Neuronal stem cell (in vitro differentiated cells): ENCODE measurements at regions not wholly inside any gene's neighbourhood (a gene's known extent, or its start where the extent isn't known, plus 50 kb on each side); places are given as distances from the start of the nearest gene placed in this dataset.

Experiments used
- DNase-seq: peaks from one replicate; pipeline ENCODE4 v3.0.0-alpha.2; 2013; ENCODE audit warnings: low spot score
- H2AFZ ChIP-seq: one replicate; pipeline ENCODE4 v1.6.1; 2013; ENCODE audit warnings: mild to moderate bottlenecking, low read length, inconsistent platforms
- H2AK5ac ChIP-seq: 2 replicates; pipeline ENCODE4 v1.6.1; 2013; ENCODE audit warnings: low read depth, mild to moderate bottlenecking, inconsistent platforms, low read length, moderate library complexity, mixed read lengths
- H2BK120ac ChIP-seq: 2 replicates; pipeline ENCODE4 v1.6.1; 2013; ENCODE audit warnings: low read depth, mild to moderate bottlenecking, inconsistent platforms, low read length, moderate library complexity, mixed read lengths
- H2BK12ac ChIP-seq: one replicate; pipeline ENCODE4 v1.6.1; 2013; ENCODE audit warnings: low read length, inconsistent platforms
- H2BK15ac ChIP-seq: 2 replicates; pipeline ENCODE4 v1.6.1; 2013; ENCODE audit warnings: mild to moderate bottlenecking, low read length, inconsistent platforms, mixed read lengths
- H2BK5ac ChIP-seq: one replicate; pipeline ENCODE4 v1.6.1; 2013; ENCODE audit warnings: inconsistent platforms, mild to moderate bottlenecking, low read length, moderate library complexity
- H3K14ac ChIP-seq: one replicate; pipeline ENCODE4 v1.6.1; 2013; ENCODE audit warnings: low read length, inconsistent platforms
- H3K18ac ChIP-seq: 2 replicates; pipeline ENCODE4 v1.6.1; 2013; ENCODE audit warnings: low read length, inconsistent platforms
- H3K23ac ChIP-seq: 2 replicates; pipeline ENCODE4 v1.6.1; 2013; ENCODE audit warnings: low read depth, mild to moderate bottlenecking, mixed read lengths, low read length, inconsistent platforms; ENCODE audit not compliant: poor library complexity
- H3K27ac ChIP-seq: replicated peaks from 3 replicates; pipeline ENCODE4 v1.5.1; 2013; ENCODE audit warnings: low read length, inconsistent platforms
- H3K27me3 ChIP-seq, 3 experiments: 2 replicates each; pipeline ENCODE4 v1.6.1; 2013; ENCODE audit warnings: low read length in 3 of 3, mild to moderate bottlenecking in 2 of 3, inconsistent platforms in 1 of 3, low read depth in 1 of 3, mixed read lengths in 1 of 3, moderate library complexity in 1 of 3; ENCODE audit not compliant: control insufficient read depth in 3 of 3, insufficient read depth in 3 of 3
- H3K36me3 ChIP-seq, 2 donors: replicated peaks in 1 of 2; 2 replicates each; pipeline ENCODE4 v1.6.1; 2013; ENCODE audit warnings: low read length in 2 of 2; ENCODE audit not compliant: control insufficient read depth in 2 of 2, insufficient read depth in 2 of 2
- H3K4ac ChIP-seq: 2 replicates; pipeline ENCODE4 v1.6.1; 2013; ENCODE audit warnings: inconsistent platforms, mild to moderate bottlenecking, low read length, moderate library complexity
- H3K4me1 ChIP-seq, 2 donors: 1 replicate in 1 of 2; 2 replicates in 1 of 2; pipeline ENCODE4 v1.6.1; 2013; ENCODE audit warnings: low read length in 2 of 2, low read depth in 1 of 2; ENCODE audit not compliant: control insufficient read depth in 2 of 2, insufficient read depth in 1 of 2
- H3K4me2 ChIP-seq: one replicate; pipeline ENCODE4 v1.6.1; 2013; ENCODE audit warnings: mild to moderate bottlenecking, low read length, inconsistent platforms; ENCODE audit not compliant: insufficient read depth, poor library complexity, severe bottlenecking
- H3K4me3 ChIP-seq, 2 donors: 2 replicates each; pipeline ENCODE4 v1.5.1; 2013; ENCODE audit warnings: low read length in 2 of 2, mild to moderate bottlenecking in 2 of 2, inconsistent platforms in 1 of 2, moderate library complexity in 1 of 2
- H3K79me1 ChIP-seq: one replicate; pipeline ENCODE4 v1.6.1; 2013; ENCODE audit warnings: low read depth, mild to moderate bottlenecking, inconsistent platforms, low read length, moderate library complexity
- H3K9ac ChIP-seq: one replicate; pipeline ENCODE4 v1.6.1; 2013; ENCODE audit warnings: mild to moderate bottlenecking, low read depth, low read length, inconsistent platforms; ENCODE audit not compliant: poor library complexity
- H3K9me3 ChIP-seq, 2 donors: replicated peaks in 1 of 2; 2 replicates each; pipeline versions ENCODE3 to v1.6.1; 2013; ENCODE audit warnings: low read length in 2 of 2, mild to moderate bottlenecking in 2 of 2, inconsistent platforms in 1 of 2, low read depth in 1 of 2, mixed read lengths in 1 of 2, moderate library complexity in 1 of 2; ENCODE audit not compliant: control insufficient read depth in 2 of 2, insufficient read depth in 1 of 2
- H4K8ac ChIP-seq: one replicate; pipeline ENCODE4 v1.6.1; 2013; ENCODE audit warnings: low read depth, mild to moderate bottlenecking, inconsistent platforms, low read length, moderate library complexity
- H4K91ac ChIP-seq: one replicate; pipeline ENCODE4 v1.6.1; 2013; ENCODE audit warnings: low read length, low read depth, mild to moderate bottlenecking, inconsistent platforms; ENCODE audit not compliant: poor library complexity
- WGBS, 2 donors: extraction: QIAGEN DNeasy Blood & Tissue Kit; methylation state at CpG; one replicate each; pipeline ENCODE4 v1.1.7; 2013; ENCODE audit warnings: missing lambda C conversion rate in 2 of 2, mixed read lengths in 1 of 2; ENCODE audit not compliant: insufficient read length in 2 of 2, insufficient replicate concordance in 1 of 2; ENCODE audit errors: extremely low coverage in 2 of 2; 5-methylcytosine and 5-hydroxymethylcytosine counted together

- H2BK12ac ChIP-seq = no peak overlapping the region
- H2BK120ac ChIP-seq = no peak overlapping the region
- H3K4me3 ChIP-seq = no peak overlapping the region
- no peak for DNase-seq
- no CpG with 5 or more reads among the region's 3 CpGs for WGBS, 2 donors
- no peak overlapping the region for H2BK5ac ChIP-seq
- no peaks in the 10 kb centered on the region for H3K79me1 ChIP-seq
- no peak overlapping the region for H3K4me2 ChIP-seq
- H3K14ac ChIP-seq = no peak overlapping the region
- no peak overlapping the region for H2AFZ ChIP-seq
- no peak overlapping the region for H3K9ac ChIP-seq
- H3K9me3 ChIP-seq = no peaks in the 10 kb centered on the region
- H3K27me3 ChIP-seq = peaks cover 0 to 4% (median 0%) of the 10 kb centered on the region in 3 experiments
- no peak overlapping the region for H3K4ac ChIP-seq
- H3K36me3 ChIP-seq = no peaks in the 10 kb centered on the region
- H3K27ac ChIP-seq = no peak overlapping the region
- H2AK5ac ChIP-seq = no peak overlapping the region
- no peak overlapping the region for H2BK15ac ChIP-seq
- no peak overlapping the region for H4K8ac ChIP-seq
- no peaks in the 10 kb centered on the region for H3K4me1 ChIP-seq
- no peak overlapping the region for H3K23ac ChIP-seq
- no peak overlapping the region for H4K91ac ChIP-seq
- H3K18ac ChIP-seq = no peak overlapping the region
Measured at GRCh38 chr6:44569131-44569530, 181.6 kb downstream of the CDC5L start.

GRCh38 chr6:44569931-44570385, 182.5 kb downstream of the CDC5L start:
- Histone ChIP-seq H3K9ac (no peak overlapping the region), H2BK12ac (no peak overlapping the region), H4K91ac (no peak overlapping the region), H2AFZ (peak overlapping the region; percentile 53), H3K18ac (no peak overlapping the region), H3K14ac (no peak overlapping the region), H3K4ac (no peak overlapping the region), H3K4me2 (no peak overlapping the region), H3K4me3 (no peak overlapping the region), H2BK15ac (no peak overlapping the region), H3K79me1 (no peaks in the 10 kb centered on the region), H3K27me3 (peaks cover 0 to 4% (median 0%) of the 10 kb centered on the region in 3 experiments), H3K4me1 (no peaks in the 10 kb centered on the region), H3K9me3 (no peaks in the 10 kb centered on the region), H2AK5ac (no peak overlapping the region), H2BK5ac (no peak overlapping the region), H4K8ac (no peak overlapping the region), H3K23ac (no peak overlapping the region), H3K27ac (no peak overlapping the region), H3K36me3 (no peaks in the 10 kb centered on the region), H2BK120ac (no peak overlapping the region)
- no peak for DNase-seq
- no CpG with 5 or more reads among the region's 7 CpGs for WGBS, 2 donors

DNA sequence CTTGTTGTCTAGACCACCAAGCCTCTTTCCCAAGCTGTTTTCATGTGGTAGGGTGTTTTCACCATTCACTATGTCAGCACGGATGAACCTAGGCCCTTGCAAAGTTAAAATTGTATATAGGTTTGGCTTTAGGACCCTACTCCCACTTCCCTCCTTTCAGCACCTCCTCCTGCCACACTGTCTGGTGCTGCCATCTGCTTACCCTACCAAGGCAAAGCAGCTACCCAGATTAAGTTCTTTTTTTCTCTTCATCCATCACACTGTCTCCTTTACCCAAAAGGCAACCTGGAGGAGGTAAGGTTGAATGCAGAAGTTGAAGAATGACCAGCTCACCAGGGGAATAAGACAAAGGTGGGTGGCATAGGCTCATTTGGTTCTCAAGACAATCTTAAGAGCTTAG, 184.0 kb downstream of the CDC5L start:
- DNase-seq = no peak
- Histone ChIP-seq H3K27me3 (peaks cover 0 to 4% (median 0%) of the 10 kb centered on the region in 3 experiments), H3K9ac (no peak overlapping the region), H2AFZ (no peak overlapping the region), H3K14ac (no peak overlapping the region), H3K79me1 (no peaks in the 10 kb centered on the region), H3K4me2 (no peak overlapping the region), H3K23ac (no peak overlapping the region), H3K36me3 (no peaks in the 10 kb centered on the region), H3K4me3 (no peak overlapping the region), H4K8ac (no peak overlapping the region), H2AK5ac (no peak overlapping the region), H3K27ac (no peak overlapping the region), H3K9me3 (no peaks in the 10 kb centered on the region), H3K4me1 (no peaks in the 10 kb centered on the region), H2BK5ac (no peak overlapping the region), H2BK12ac (no peak overlapping the region), H2BK15ac (no peak overlapping the region), H2BK120ac (no peak overlapping the region), H3K18ac (no peak overlapping the region), H3K4ac (no peak overlapping the region), H4K91ac (no peak overlapping the region)
- no CpG with 5 or more reads among the region's 1 CpG for WGBS, 2 donors

- Histone ChIP-seq H3K23ac (no peak overlapping the region), H3K36me3 (no peaks in the 10 kb centered on the region), H3K4me2 (no peak overlapping the region), H2AFZ (no peak overlapping the region), H3K9ac (no peak overlapping the region), H4K91ac (no peak overlapping the region), H3K4me1 (no peaks in the 10 kb centered on the region), H2BK12ac (no peak overlapping the region), H2BK15ac (no peak overlapping the region), H3K4me3 (no peak overlapping the region), H2BK120ac (no peak overlapping the region), H4K8ac (no peak overlapping the region), H3K14ac (no peak overlapping the region), H3K27me3 (peaks cover 0 to 3% (median 0%) of the 10 kb centered on the region in 3 experiments), H3K27ac (no peak overlapping the region), H3K4ac (no peak overlapping the region), H3K79me1 (no peaks in the 10 kb centered on the region), H2BK5ac (no peak overlapping the region), H3K9me3 (no peaks in the 10 kb centered on the region), H2AK5ac (no peak overlapping the region), H3K18ac (no peak overlapping the region)
- DNase-seq = no peak
Measured at GRCh38 chr6:44572346-44572745, 184.8 kb downstream of the CDC5L start.
